ENCODE measurements at regions not wholly inside any gene's neighbourhood (a gene's known extent, or its start where the extent isn't known, plus 50 kb on each side); places are given as distances from the start of the nearest gene placed in this dataset.
"Not testable (repeated sequence)": the region's sequence is repeated elsewhere in the genome, so short reads cannot be mapped to it uniquely, and the experiment has no call there.

DNA sequence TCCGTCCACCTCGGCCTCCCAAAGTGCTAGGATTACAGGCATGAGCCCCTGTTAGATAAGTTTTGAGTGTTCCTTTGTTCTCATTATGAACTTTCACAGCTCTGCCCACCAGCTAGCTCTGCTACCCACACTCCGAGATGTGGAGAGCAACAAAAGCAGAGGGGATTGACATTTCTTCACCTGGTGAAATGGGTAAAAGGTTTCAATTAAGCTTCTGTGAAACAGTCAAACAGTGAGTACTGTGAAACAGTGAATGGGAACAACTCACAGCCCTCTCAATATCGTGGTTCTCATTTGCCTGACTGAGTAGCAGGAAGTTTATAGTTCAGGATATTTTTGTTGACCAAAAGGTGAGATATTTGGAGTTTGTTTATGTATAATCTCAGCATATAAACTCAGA is 412.8 kb downstream of the CD83 start:
- CTCF ChIA-PET, result interaction anchor here (0.7 to 1.0 kb wide), 3 partner anchors 13 to 261 kb away, joined by 3 read pairs; no protein-coding TSS in a partner anchor
- POLR2A ChIA-PET, result no interaction called here

DNA sequence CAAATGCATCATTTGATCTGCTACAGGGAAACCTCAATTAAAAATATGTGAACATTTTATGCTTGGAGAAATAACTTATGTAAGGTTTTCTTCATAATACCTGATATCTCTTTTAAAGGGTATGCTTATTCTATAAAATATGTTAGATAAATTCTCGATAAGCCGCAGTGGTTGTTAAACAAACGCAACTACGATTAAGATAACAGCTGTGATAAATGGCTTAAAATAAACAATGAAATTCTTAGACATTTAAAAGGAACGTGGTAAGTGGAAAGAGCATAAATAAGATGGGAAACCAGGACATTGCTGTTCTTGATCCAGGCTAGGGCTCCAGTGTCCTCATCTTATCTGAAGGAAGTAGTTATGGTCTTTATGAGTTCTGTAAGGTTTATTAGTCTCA is 415.9 kb downstream of the CD83 start:
- ChIA-PET POLR2A (no interaction called here), CTCF (interaction anchor here (0.6 to 0.7 kb wide), 2 partner anchors 344 to 551 kb away, joined by 3 read pairs; no protein-coding TSS in a partner anchor)

DNA sequence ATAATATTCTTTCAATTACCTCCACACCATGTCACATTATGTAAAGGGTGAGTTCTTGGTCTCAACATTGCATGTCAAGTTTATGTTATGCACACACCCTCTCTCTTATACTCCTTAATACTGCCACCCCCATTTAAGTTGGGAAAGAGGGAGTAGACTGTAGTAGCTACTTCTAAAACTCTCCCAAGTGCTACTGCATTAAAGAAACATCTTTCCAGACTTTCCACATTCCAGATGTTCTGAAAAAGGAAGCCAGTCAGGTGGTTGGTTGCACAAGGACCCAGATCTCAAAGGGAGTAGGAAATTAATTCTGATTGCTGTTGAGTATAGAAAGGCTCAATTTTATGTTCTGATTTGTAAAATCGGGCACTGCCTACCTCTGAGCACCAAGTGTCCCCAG is 419.5 kb downstream of the CD83 start:
- ChIA-PET POLR2A (interaction anchor here (0.6 kb wide), 1 partner anchor 182 kb away, joined by 3 read pairs; no protein-coding TSS in a partner anchor), CTCF (no interaction called here)

DNA sequence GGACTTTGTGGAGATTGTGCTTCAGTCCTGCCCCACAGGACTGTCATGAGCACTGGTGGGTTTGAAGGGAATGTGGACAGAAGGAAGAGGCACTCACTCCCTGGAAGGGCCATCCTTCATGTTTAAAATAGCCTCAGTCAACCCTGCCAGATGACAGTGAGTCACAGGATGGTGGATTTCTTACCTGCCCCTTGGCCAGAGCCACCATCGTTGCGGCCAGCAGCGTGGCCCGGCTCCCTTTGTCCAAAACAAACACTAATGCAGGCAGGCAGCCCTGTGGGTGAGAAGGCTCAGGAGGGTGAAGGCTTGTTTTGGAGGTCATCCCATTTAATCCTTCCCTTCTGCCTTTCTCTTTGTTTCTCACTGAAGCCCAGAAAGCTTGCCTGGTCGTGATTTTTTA is 422.7 kb downstream of the CD83 start:
- POLR2A ChIA-PET, result no interaction called here
- CTCF ChIA-PET, result no interaction called here

DNA sequence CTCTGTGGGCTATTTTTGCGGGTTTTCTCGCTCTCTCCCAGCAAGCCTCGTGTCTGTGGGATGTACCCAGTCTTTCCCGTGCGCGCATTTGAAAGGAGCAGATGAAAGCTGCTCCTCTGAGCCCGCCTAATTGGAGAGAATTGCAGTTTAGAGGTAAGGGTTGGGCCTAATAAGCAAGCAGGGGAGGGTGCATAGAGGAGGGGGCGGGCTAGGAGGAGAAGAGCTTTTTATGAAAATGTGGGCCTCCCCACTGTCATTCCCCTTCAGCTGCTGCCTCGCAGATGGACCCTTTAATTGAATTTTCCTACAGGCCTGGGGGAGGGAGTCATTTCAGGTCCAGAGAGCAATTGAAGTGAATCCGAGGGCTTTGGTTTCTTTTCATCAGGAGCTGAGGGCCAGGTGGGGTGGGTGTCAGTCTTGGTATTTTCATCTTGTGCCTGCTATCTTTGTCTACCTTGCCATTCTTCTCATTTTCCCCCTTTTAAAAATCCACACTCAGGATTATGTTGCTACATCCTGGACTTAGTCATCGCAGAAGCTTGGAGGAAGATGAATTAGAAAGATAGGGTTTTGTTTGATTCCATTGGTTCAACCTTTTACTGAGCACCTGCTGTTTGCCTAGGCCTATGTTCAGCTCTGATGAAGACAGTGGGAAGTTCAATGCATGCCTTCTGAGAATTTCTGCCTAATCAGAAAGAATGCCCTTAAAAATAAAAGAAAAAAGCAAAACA is 423.4 kb downstream of the CD83 start:
- ChIA-PET CTCF (no interaction called here), POLR2A (no interaction called here)

DNA sequence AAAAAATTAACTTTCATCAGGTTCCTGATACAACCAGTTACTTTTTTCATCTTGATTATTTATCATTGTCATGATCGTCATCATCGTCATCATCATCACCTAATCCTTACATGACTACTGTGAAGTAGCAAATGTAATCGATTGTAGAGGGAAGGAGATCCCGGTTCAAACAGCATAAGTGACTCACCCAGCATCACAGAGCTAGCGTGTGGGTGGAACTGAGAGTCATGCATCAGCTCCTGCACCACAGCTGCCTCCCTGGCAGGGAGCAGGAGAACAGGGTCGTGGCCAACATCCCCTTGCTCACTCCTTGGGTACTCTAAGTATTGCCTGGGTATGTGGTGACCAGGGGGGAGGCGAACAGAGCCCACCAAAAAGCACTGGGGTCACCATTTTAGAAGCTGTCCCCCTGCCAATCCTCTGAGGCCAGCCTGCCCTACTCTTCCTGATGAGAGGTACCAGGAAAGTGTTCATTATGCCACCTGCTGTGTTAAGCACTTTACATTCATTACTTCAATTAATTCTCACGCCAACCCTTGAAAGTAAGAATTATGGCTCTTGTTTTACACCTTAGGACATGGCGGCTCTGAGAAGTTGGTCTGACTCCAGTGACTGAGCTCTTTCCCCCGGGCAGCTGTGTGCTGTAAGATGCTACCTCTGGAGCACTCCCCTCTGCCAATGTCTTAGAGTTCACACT is 425.2 kb downstream of the CD83 start:
- ChIA-PET POLR2A (no interaction called here), CTCF (interaction anchor here (0.5 to 0.8 kb wide), 2 partner anchors 12 to 211 kb away, joined by 3 read pairs; no protein-coding TSS in a partner anchor)

DNA sequence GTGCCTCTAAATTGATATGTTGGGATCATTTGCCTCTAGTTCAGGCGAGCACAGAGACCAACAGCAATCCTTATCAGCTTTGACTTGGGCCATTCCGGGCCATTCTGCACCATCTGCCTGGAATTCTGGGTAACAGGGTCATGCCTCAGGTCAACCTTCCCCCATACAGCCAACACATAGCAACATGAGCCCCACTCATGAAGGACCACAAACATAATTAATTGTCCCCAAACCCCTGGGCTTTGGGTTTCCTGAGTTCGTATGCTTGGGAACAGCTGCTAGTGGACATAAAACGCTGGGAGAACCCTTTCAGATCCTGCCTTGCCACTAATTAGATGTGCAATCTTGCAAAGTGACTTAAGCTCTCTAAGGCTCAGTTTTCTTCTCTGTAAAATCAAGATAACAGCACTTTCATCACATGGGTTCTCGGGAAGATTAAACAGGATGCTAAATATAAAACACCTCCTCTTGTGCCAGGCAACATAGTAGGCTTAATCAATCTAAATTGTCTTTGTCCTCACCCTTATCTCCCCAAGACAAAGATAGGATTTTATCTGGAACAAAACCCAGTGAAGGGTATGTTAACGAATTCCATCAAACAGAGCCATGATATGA is 426.5 kb downstream of the CD83 start:
- CTCF ChIA-PET, result no interaction called here
- POLR2A ChIA-PET, result interaction anchor here (0.6 kb wide), 1 partner anchor 1185 kb away, joined by 4 read pairs; no protein-coding TSS in a partner anchor

DNA sequence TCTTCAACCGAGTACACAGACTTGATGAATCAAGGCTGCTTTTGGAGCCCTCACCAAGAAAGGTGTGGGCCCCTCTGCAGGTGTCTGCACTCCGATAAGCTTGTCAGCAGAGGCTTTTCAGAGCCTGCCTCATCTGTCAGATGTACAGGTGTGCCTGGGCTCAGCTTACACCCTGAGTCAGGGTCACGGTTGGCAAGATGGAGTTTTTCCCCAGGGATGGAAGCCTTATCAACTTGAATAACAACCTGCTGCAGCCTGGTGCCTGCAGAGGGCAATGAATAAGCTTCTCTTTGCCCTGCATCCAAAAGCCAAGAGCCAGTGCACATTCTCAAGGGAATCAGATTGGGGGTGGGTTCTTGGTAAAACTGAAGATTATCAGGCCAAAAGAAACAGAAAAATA is 427.1 kb downstream of the CD83 start:
- CTCF ChIA-PET, result no interaction called here
- POLR2A ChIA-PET, result no interaction called here

DNA sequence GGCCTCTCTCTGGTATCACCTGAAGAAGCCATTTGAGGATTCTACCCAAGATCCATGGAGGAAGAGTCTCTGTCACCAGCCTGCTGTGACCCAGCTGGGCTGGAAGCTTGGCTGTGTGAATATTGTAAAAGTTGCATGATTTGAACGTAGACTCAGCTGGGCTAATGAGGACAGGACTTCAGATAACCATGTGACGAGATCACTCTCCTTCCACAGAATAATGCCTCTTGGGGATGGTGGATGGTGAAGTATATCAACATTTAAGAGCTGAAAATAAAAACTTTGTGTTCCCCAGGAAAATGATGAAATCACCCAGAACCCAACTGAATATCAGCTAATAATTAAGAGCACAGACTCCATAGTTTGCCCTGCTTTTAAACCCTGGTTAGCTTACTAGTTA is 427.9 kb downstream of the CD83 start:
- ChIA-PET CTCF (no interaction called here), POLR2A (no interaction called here)

GRCh38 chr6:14546036-14546435 is 428.5 kb downstream of the CD83 start:
- ChIA-PET CTCF (no interaction called here), POLR2A (no interaction called here)

DNA sequence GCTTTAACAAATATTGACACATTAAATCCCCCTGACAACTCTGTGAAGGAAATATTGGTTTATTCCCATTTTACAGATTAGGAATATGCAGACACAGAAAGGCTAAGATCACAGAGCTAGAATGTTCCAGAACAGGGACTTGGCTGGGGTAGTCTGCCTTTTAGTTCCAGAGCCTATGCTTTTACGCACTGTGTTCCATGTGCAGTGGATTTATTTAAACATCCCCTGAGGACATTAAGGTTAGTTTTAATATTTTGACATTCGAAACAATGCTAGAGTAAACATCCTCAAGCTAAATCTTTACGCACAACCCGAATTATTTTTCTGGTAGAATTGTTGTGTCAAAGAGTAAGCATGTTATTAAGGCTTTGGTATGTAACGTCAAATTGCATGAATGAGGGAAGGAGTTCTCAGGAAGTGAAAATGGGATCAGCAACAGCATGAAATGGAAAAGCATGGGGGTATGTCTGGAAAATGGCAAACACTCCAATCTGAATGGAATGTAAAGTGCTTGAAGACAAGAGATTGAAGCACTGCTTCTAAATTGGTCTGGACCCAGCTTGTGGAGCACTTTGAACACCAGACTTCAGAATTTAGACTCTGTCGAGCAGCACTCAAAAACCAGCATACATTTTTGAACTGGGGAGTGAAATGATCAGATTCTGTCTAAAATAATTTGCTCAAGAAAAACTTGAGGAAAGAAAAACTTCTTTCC is 429.9 kb downstream of the CD83 start:
- POLR2A ChIA-PET, result no interaction called here
- CTCF ChIA-PET, result no interaction called here

DNA sequence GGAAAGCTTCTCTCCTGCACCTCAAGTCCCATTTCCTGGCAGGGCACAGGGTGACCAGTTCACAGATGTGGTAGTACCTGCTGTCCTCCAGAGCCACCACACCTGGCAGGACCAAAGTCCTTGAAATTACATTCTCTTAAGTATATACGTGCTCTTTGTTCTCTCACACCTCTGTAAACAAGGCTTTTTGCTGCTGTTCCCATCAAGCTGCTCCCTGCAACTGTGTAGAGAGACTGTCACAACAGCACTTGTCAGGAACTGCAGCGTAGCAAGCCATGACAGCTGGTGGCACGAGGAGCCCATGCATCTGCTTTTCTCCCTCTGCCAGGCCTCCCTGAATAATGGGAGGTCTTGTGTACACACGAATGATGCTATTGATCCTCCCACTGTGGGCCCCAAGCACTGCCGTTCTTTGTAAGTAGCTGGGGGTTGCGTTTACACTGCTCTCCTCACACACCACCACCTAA is 431.8 kb downstream of the CD83 start:
- POLR2A ChIA-PET, result no interaction called here
- CTCF ChIA-PET, result no interaction called here

DNA sequence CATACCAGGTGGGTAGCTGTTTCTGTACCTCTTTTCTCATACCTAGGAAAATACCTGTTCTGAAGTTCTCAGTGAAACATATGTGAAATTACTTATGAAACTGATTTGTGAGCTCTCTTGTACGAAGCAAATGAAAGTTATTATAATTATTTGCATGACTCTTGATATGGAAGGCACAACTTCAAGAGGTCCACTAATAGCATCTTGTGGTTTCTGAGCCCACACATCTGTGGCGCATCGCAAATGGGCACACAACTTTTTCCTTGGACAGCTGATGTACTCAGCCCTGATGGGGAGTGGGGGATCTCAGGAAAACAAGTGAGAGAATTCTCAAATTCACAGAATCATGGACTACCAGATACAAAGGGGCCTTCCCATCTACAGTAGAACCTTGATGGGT is 432.3 kb downstream of the CD83 start:
- POLR2A ChIA-PET, result no interaction called here
- CTCF ChIA-PET, result no interaction called here

DNA sequence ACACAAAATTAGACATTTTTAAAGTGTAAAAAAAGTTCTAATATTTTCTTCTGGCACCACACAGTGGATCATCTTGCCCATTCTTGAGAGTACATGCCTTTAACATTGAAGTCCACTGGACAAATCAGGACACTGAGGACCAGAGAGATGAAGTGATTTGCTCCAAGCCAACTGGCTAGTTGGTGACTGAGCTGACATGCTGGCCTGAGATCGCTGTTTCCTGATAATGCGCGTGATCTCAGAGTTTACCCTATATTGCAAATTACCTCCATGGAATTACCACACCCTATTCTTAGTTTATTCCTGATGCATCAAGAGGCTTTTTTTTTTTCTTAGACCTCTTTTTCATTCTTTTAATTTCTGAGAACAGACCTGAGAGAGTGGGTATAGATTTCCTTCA is 432.8 kb downstream of the CD83 start:
- CTCF ChIA-PET, result no interaction called here
- POLR2A ChIA-PET, result no interaction called here

GRCh38 chr6:14550822-14551221 is 433.2 kb downstream of the CD83 start:
- POLR2A ChIA-PET, result no interaction called here
- CTCF ChIA-PET, result no interaction called here

DNA sequence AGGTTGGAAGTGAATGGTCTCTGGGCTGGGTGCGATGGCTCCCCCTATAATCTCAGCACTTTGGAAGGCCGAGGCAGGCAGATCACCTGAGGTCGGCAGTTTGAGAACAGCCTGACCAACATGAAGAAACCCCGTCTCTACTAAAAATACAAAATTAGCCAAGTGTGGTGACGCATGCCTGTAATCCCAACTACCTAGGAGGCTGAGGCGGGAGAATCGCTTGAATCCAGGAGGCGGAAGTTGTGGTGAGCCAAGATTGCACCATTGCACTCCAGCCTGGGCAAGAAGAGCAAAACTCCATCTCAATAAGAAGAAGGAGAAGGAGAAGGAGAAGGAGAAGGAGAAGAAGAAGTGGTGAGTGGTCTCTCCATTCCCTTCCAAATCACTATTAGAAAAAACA is 434.0 kb downstream of the CD83 start:
- POLR2A ChIA-PET, CTCF ChIA-PET: not testable (repeated sequence)

DNA sequence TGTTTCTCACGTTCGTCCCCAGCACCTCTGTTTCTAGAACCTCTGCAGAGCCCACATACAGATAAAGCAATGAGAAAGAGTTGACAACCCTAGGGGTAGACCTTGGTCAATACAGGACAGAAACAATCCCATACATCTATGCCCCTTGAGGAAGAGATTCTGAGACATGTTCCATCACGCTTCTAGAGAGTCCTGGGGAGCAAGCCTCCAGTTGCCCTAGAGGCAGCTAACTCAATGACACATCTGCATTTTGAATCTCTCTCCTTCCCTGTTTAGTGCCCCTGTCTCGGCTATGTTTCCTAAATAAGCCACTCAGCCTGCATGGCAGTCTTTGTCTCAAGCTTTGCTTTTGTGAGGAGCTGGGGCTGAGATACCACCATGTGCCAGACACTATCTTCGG is 435.3 kb downstream of the CD83 start:
- ChIA-PET CTCF (no interaction called here), POLR2A (no interaction called here)

GRCh38 chr6:14553515-14553914 is 435.9 kb downstream of the CD83 start:
- POLR2A ChIA-PET, result no interaction called here
- CTCF ChIA-PET, result no interaction called here

- POLR2A ChIA-PET, result no interaction called here
- CTCF ChIA-PET, result no interaction called here
These were observed 438.2 kb downstream of the CD83 start for GRCh38 chr6:14555804-14556203.

DNA sequence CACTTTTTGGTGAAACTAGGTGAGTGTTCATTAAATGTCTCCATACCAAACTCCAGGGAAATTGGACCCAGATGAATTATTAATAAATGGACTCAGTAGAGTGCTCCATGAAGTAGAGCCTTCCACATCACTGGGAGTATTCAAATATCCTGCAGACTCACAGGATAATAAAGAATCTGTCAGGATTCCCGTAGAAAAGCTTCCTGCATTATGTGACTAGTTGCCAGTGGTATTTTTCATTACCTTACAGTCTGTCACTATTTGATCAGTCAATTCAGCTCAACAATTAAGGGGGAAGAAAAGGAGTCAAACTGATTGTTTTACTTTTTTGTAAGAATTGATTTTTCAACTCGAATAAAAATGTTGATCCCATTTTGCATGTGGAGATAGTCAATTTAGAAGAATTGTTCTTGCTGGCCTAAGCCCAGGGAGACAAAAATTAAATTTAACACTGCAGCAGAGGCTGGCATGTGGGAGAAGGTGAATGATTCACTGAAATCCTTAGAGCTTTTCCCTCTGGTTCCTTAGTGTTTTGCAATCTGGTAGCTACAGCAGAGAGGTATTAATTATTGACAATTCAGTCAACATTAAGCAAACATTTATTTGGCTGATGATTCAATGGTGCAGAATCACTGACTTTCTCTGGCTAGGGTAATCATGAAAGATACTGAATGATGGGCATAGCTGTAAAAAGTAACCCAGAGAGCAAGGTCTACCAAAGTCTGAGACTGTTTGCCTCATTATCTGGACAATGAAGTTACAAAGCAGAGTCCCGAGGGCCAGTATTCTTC is 442.4 kb downstream of the CD83 start:
- ChIA-PET POLR2A (no interaction called here), CTCF (no interaction called here)
